ENCODE measurements at regions not wholly inside any gene's neighbourhood (a gene's known extent, or its start where the extent isn't known, plus 50 kb on each side); places are given as distances from the start of the nearest gene placed in this dataset.
"Not testable (repeated sequence)": the region's sequence is repeated elsewhere in the genome, so short reads cannot be mapped to it uniquely, and the experiment has no call there.

DNA sequence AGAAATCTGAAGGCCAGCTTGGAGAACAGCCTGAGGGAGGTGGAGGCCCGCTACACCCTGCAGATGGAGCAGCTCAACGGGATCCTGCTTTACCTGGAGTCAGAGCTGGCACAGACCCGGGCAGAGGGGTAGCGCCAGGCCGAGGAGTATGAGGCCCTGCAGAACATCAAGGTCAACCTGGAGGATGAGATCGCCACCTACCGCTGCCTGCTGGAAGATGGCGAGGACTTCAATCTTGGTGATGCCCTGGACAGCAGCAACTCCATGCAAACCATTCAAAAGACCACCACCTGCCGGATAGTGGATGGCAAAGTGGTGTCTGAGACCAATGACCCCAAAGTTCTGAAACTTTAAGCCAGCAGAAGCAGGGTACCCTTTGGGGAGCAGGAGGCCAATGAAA, 318.4 kb downstream of the ZFHX3 start:
- DNase-seq (ENCODE audit: low spot score): not testable (repeated sequence)

- no peak for DNase-seq (ENCODE audit: low spot score)
Measured at GRCh38 chr16:72728516-72728915, 319.4 kb downstream of the ZFHX3 start.

- DNase-seq (ENCODE audit: low spot score): no peak
Measured at GRCh38 chr16:72727565-72727964, 320.4 kb downstream of the ZFHX3 start.

- DNase-seq (ENCODE audit: low spot score): no peak
Measured at GRCh38 chr16:72725643-72726042, 322.3 kb downstream of the ZFHX3 start.

GRCh38 chr16:72723781-72724180, 324.1 kb downstream of the ZFHX3 start:
- no peak for DNase-seq (ENCODE audit: low spot score)

- no peak for DNase-seq (ENCODE audit: low spot score)
Measured at GRCh38 chr16:72722552-72722951, 325.4 kb downstream of the ZFHX3 start.

DNA sequence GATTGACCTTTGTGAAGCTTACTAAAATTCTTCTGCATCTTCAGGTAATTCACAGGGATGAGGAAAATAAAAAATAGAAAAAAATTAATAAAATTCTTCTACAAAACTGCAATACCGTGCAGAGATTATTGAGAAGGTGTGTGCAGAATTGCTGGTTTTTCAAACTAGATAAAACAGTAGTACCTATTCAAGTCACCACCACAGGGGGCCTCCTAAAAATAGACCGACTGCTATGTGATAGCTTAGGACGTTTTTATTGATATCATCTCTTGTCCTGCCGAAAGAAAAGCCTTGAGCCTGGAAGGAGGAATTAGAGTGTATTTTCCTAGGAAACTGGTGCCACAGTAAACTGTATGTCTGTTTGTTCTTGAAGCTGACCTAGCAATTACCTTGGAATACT, 325.9 kb downstream of the ZFHX3 start:
- no peak for DNase-seq (ENCODE audit: low spot score)

DNA sequence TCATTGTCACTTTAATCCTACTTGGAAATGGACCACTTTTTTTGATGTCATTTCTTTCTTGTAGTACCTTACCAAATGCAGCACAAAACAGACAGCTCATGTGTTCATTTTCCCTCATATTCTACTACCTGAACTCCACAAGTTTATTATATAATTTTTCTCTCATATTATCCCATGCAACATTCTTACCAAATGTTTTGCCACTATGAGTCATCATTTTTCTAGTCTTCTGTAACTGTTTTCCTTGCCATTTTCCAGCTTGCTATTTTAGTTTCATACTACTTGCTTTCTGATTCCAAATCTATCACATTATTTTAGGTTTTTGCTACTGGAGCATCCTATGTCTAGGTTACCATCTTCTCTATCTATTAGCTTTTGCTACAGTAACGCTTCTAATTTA, 332.7 kb downstream of the ZFHX3 start:
- no peak for DNase-seq (ENCODE audit: low spot score)

DNA sequence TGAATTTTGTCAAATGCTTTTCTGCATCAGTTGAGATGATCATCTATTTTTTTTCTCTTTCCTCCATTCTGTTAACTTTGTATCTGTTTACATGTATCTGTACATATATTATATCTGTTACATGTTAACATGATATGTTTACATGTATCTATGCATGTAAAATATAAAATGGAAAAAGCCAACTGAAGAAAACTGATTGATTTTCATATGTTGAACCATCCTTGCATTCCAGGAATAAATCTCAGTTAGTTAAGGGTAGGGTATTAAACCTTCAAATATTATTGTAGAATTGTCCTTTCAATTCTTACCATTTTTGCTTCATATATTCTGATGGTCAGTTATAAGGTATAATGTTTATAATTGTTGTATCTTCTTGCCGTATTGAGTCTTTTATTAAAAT, 336.1 kb downstream of the ZFHX3 start:
- DNase-seq (ENCODE audit: low spot score): no peak

DNA sequence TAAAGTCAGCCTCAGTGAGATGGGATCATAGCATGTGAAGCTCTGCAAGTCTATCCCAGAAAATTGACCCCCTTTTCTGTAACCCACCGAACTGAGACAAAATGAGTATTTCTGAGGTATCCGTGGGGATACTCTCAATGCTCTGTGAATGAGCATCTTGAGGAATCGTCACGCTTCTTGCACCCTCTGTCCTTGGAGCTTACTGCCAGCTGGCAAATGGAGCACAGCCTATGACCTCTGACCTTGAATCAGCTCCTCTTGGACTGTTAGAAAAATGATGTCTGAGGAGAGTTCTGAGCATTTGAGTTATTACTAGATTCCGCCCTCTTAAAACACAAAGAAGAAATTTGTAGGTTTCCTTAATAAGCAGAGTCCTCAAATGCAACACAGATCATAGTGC, 342.1 kb downstream of the ZFHX3 start:
- no peak for DNase-seq (ENCODE audit: low spot score)

GRCh38 chr16:72704746-72705372, 343.1 kb downstream of the ZFHX3 start:
- DNase-seq (ENCODE audit: low spot score): no peak

DNA sequence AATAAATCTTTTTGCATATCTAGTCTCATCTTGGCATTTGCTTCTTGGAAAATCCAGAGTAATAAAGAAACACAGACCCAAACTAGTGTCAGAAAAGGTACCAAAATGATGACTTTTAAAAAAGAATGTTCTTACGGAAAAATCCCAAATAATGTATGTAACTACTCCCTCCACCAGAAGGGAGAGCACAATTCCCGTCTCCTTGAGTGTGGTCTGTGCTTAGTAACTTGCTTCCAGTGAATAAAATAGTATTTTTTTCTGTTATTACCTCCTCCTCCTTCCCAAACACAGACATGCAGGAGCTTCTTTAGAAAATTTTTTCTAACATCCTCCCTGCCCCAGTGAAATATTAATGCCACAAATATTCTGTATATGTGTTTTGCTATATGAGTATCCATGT, 358.1 kb downstream of the ZFHX3 start:
- no peak for DNase-seq (ENCODE audit: low spot score)

GRCh38 chr16:72680732-72681131, 367.2 kb downstream of the ZFHX3 start:
- DNase-seq (ENCODE audit: low spot score): no peak

- DNase-seq (ENCODE audit: low spot score): no peak
Measured at GRCh38 chr16:72679856-72680255, 368.1 kb downstream of the ZFHX3 start.

GRCh38 chr16:72677662-72678447, 370.1 kb downstream of the ZFHX3 start:
- no peak for DNase-seq (ENCODE audit: low spot score)

GRCh38 chr16:72673118-72673517, 374.8 kb downstream of the ZFHX3 start:
- no peak for DNase-seq (ENCODE audit: low spot score)

DNA sequence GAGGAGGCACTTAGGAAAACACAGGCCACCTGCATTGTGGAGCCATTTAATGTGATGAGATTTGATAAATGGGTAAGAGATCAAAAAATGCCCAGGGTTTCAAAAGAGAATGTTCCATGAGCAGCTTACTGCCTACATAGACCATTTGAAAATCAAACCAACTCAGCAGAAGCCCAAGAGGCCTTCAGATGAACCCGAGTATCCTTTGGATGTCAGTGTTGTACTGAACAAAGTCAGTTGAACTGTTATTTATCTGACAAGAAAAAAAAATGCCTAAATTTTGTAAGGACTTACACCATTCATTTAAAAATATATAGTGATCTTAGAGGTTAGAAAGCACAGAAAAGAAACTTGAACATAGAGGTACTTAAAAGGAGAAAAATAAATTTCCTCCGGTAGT, 381.7 kb downstream of the ZFHX3 start:
- peak; percentile 7 for DNase-seq (ENCODE audit: low spot score)

DNA sequence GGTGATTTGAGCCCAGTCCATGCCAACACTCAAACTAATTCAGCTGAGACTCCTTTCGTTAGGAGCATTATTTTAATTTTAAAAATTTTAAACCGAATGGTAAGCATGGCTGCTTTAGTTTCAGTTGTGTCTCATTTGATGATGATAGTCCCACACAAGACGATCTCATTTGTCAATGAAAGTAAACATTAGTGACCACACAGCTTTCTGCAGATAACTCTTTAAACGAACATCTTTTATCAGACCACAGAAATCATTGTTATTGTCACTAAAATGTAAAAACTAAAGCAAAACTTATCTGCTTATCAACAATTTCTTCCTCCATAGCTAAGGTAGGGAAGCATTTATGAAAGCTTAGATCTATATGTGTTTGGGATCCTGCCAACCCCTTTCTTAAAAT, 382.2 kb downstream of the ZFHX3 start:
- no peak for DNase-seq (ENCODE audit: low spot score)

GRCh38 chr16:72664509-72665408, 383.2 kb downstream of the ZFHX3 start:
- DNase-seq (ENCODE audit: low spot score): peak; percentile 95

DNA sequence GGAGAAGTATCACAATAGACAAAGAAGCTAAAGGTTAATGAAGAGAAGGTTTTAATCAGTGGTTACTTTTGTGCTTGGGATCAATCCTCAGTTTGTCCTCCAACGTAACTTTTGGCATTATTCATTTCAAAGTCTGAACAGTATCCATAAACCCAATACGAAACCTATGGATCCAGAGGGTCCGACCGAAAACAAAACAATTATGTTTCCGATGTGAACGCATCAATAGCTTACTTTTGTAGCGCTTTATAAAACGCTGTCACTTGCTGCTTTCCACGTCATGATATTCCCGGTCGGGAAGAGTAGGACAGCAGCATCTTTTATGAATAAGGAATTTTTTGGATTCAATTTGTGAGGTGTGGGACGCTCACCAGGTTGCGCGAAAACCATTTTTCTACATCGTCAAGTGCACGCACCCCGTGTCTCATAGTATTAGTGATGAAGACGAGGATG, 383.8 kb downstream of the ZFHX3 start:
- no peak for DNase-seq (ENCODE audit: low spot score)

DNA sequence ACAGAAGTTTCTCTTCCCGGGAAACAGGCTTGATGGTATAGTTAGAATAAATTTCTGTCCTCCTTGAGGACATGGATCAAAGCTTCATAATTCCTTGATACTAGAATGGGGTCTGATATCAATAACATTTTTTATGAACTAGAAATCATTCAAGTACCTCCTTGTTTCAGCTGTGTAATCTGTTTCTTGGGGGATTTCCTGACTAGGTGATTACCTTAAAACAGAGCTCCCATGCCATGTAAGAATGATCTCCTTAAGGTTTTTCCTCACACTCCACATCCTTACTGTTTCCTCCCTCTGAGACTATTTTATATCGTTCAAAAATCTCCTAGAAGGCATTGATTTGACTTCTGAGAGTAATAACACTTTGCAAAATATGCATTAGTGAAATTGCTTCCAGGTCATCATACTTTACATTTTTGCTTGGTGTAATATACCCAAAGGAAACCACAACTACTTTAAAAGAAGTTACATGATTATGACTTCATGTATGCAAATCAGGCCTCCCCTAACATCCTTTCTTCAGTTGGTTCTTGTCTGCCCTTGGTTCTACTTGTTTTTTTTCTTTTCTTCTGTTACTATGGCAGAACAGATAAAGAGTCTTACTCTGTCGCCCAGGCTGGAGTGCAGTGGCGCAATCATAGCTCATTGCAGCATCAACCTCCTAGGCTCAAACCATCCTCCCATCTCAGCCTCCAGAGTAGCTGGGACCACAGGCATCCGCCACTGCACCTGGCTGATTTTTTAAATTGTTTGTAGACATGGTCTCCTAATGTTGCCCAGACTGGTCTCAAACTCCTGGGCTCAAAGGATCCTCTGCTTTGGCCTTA, 388.8 kb downstream of the ZFHX3 start:
- no peak for DNase-seq (ENCODE audit: low spot score)

DNA sequence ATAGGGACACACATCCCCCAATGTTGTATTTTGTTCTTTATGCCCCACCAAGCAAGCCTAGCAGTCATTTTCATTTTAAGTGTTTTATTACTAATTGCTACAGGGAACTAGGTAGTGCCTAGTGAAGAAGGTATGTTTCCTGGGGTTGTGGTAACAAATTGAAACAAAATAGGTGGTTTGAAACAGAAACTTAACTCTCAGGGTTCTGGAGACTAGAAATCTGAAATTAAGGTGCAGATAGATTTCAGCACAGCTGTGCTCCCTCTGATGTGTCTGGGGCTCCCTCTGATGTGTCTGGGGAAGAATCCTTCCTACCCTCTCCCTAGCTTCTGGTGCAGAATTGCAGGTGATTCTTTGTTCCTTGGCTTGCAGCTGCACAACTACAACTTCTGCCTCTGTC, 390.1 kb downstream of the ZFHX3 start:
- no peak for DNase-seq (ENCODE audit: low spot score)

All from CD4-positive, alpha-beta T cell treated with Interleukin-2 at 100 ng/mL for 4 hours (primary cell).